ENCODE measurements at regions not wholly inside any gene's neighbourhood (a gene's known extent, or its start where the extent isn't known, plus 50 kb on each side); places are given as distances from the start of the nearest gene placed in this dataset.

DNA sequence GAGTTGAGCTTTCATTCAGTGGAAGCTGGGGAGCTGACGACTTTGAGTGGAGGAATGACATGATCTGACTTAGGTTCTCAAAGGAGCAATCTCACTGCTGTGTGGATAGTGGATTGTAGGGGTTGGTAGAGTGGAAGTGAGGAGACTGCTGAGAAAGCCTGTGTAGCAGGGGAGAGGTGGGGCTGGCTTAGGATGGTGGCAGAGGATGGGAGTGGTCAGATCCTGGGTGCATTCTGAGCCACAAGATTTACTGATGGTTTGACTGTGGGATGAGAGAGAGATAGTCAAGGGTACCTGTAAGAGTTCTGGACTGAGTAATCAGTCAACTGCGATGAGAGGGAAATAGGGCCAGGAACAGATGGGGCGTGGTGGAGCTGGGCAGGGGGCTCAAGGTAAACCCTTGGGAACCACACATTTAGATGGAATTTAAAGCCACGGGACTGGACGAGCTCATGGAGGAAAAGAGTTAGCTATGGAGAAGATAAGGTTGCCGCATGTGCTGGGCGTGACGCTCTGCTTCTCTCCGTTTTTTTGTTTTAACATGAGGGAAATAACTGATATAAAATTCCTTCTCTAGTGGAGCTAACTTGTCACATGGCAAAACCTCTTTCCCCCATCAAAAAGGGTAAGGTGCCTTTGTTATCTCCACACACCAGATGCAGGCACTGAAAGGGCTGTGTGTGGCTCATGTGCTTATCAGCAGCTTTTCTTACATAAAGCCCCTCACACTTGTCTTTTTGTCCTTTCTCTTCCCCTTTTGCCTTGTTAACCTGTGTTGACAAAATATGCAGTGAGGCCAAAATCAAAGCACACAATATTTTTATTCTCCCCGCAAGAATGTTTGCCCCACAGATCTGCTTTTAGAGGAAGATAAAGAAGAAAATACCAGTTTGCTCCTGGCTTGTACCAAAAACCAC, 379.8 kb downstream of the TSN start:
- H3K27me3 ChIP-seq (replicated peaks in 1 of 4; ENCODE audit: control insufficient read depth in 3 of 4, extremely low read depth in 1 of 4, insufficient read depth in 3 of 4, low read length in 3 of 4) = no peaks in the 10 kb centered on the region
- no peak overlapping the region for H4K8ac ChIP-seq (ENCODE audit: extremely low read depth, insufficient read depth, low read length)
- H3K18ac ChIP-seq (ENCODE audit: extremely low read depth, low read length) = no peak overlapping the region
- H3K4ac ChIP-seq (replicated peaks; ENCODE audit: insufficient read length, low read depth, low read length) = no peak overlapping the region
- ChIA-PET CTCF (ENCODE audit: partially characterized antibody) (interaction anchor here (0.7 to 1.4 kb wide), 8 partner anchors 11 to 163 kb away, joined by 3 to 8 read pairs (median 4); no protein-coding TSS in a partner anchor), POLR2A (ENCODE audit: partially characterized antibody) (no interaction called here)
- no peak overlapping the region for H3K4me2 ChIP-seq (ENCODE audit: insufficient read depth in 1 of 2, low read depth in 2 of 2, low read length in 2 of 2)
- H3K36me3 ChIP-seq (ENCODE audit: control insufficient read depth in 2 of 4, insufficient read depth in 4 of 4, low read length in 3 of 4) = no peaks in the 10 kb centered on the region
- no peak for DNase-seq (ENCODE audit: low read depth in 1 of 2, low spot score in 2 of 2)
- H4K91ac ChIP-seq (replicated peaks; ENCODE audit: insufficient read length, low read length) = no peak overlapping the region
- 0 out of 4 replicates have a peak, but pooled peaks cover 0 to 6% of the 10 kb centered on the region in 2 experiments for H3K9me3 ChIP-seq (ENCODE audit: insufficient read depth in 2 of 2, low read depth in 1 of 2, low read length in 1 of 2)
- 89% methylated on average over 10 of the region's 10 CpGs; no CpG with 5 or more reads in 1 of the 2 experiments for WGBS, 2 experiments (ENCODE audit: extremely low coverage in 1 of 2, insufficient coverage in 1 of 2, insufficient read length in 1 of 2, insufficient replicate concordance in 2 of 2, low coverage in 1 of 2, low lambda C conversion rate in 2 of 2, missing lambda C conversion rate in 1 of 2)
- H4K20me1 ChIP-seq (replicated peaks in 1 of 2; ENCODE audit: control insufficient read depth in 1 of 2, insufficient read depth in 2 of 2, low read length in 2 of 2) = no peaks in the 10 kb centered on the region
- H2BK20ac ChIP-seq (ENCODE audit: low read length) = no peak overlapping the region
- H3K79me1 ChIP-seq (ENCODE audit: low read depth, low read length) = no peaks in the 10 kb centered on the region
- H3K4me3 ChIP-seq (ENCODE audit: extremely low read depth in 1 of 4, insufficient read depth in 2 of 4, low read depth in 3 of 4, low read length in 4 of 4) = no peak overlapping the region
- no peak overlapping the region for H4K5ac ChIP-seq (ENCODE audit: insufficient read length, low read depth, low read length)
- no peak for FAIRE-seq
- H2BK120ac ChIP-seq (replicated peaks; ENCODE audit: low read depth, low read length) = no peak overlapping the region
- no peak overlapping the region for H3K9ac ChIP-seq (replicated peaks in 1 of 4; ENCODE audit: extremely low read depth in 1 of 4, low read depth in 3 of 4, low read length in 3 of 4)
- no peak overlapping the region for H2BK12ac ChIP-seq (ENCODE audit: low read depth, low read length)
- H3K23me2 ChIP-seq (ENCODE audit: low read depth, low read length) = no peaks in the 10 kb centered on the region
- H2BK15ac ChIP-seq (ENCODE audit: low read length) = no peak overlapping the region
- no peak overlapping the region for H2AK5ac ChIP-seq (ENCODE audit: low read depth, low read length)
- H3K23ac ChIP-seq (ENCODE audit: insufficient read length) = no peak overlapping the region
- H3K14ac ChIP-seq (ENCODE audit: insufficient read length) = no peak overlapping the region
- H3K56ac ChIP-seq (replicated peaks; ENCODE audit: insufficient read length, low read depth, low read length) = no peak overlapping the region
- peaks cover 0 to 2% (median 0%) of the 10 kb centered on the region in 4 experiments; a peak in 1 of 7 replicates for H3K4me1 ChIP-seq (replicated peaks in 1 of 4; ENCODE audit: control insufficient read depth in 3 of 4, insufficient read depth in 4 of 4, low read length in 3 of 4)
- no peaks in the 10 kb centered on the region for H3K79me2 ChIP-seq (ENCODE audit: control insufficient read depth in 1 of 2, insufficient read depth in 2 of 2, low read length in 2 of 2)
- no peak overlapping the region for H3K27ac ChIP-seq (ENCODE audit: low read depth, low read length)
- H2AFZ ChIP-seq (ENCODE audit: low read length) = no peak overlapping the region
- H2BK5ac ChIP-seq (ENCODE audit: low read depth, low read length) = no peak overlapping the region
- TF ChIP-seq RFX5 (IDR thresholded peaks at IDR 0.05; ENCODE audit: borderline replicate concordance, low read depth, low read length) (no peak), CBX8 (IDR thresholded peaks at IDR 0.05; ENCODE audit: borderline replicate concordance, low read depth, low read length) (no peak), RXRA (IDR thresholded peaks at IDR 0.05; ENCODE audit: insufficient read depth, low read depth, low read length) (no peak), HDAC2 (IDR thresholded peaks at IDR 0.05; ENCODE audit: borderline replicate concordance in 1 of 2, low read depth in 2 of 2, low read length in 2 of 2) (no peak), CTBP2 (IDR thresholded peaks at IDR 0.05; ENCODE audit: borderline replicate concordance, insufficient read depth, insufficient read length, low read length) (no peak), SP4 (IDR thresholded peaks at IDR 0.05; ENCODE audit: low read length) (no peak), SIX5 (IDR thresholded peaks at IDR 0.05; ENCODE audit: low read depth, low read length) (no peak)
- TF ChIP-seq, protein P1, sequence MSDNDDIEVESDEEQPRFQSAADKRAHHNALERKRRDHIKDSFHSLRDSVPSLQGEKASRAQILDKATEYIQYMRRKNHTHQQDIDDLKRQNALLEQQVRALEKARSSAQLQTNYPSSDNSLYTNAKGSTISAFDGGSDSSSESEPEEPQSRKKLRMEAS (IDR thresholded peaks at IDR 0.05) = no peak
- TF ChIP-seq, protein P2, sequence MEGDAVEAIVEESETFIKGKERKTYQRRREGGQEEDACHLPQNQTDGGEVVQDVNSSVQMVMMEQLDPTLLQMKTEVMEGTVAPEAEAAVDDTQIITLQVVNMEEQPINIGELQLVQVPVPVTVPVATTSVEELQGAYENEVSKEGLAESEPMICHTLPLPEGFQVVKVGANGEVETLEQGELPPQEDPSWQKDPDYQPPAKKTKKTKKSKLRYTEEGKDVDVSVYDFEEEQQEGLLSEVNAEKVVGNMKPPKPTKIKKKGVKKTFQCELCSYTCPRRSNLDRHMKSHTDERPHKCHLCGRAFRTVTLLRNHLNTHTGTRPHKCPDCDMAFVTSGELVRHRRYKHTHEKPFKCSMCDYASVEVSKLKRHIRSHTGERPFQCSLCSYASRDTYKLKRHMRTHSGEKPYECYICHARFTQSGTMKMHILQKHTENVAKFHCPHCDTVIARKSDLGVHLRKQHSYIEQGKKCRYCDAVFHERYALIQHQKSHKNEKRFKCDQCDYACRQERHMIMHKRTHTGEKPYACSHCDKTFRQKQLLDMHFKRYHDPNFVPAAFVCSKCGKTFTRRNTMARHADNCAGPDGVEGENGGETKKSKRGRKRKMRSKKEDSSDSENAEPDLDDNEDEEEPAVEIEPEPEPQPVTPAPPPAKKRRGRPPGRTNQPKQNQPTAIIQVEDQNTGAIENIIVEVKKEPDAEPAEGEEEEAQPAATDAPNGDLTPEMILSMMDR (IDR thresholded peaks at IDR 0.05; ENCODE audit: control extremely low read depth in 1 of 3, insufficient read depth in 1 of 3, low read depth in 1 of 3, low read length in 3 of 3) = no peak
